NCI-H748 (cell line): ENCODE measurements at regions not wholly inside any gene's neighbourhood (a gene's known extent, or its start where the extent isn't known, plus 50 kb on each side); places are given as distances from the start of the nearest gene placed in this dataset.

Experiments used
- DNase-seq: peaks from one replicate; lab custom pipeline; 2025; ENCODE audit not compliant: unreplicated experiment; lab: John Stamatoyannopoulos, UW

GRCh38 chr10:128487517-128487916 lies 361.3 kb upstream of the MKI67 start:
- no peak for DNase-seq

- DNase-seq, result peak; percentile 38
These were observed 363.4 kb upstream of the MKI67 start for GRCh38 chr10:128489324-128490247.

GRCh38 chr10:128491686-128492085 lies 365.5 kb upstream of the MKI67 start:
- DNase-seq, result no peak

- DNase-seq, result no peak
These were observed 367.6 kb upstream of the MKI67 start for GRCh38 chr10:128493811-128494210.

GRCh38 chr10:128494665-128495064 lies 368.4 kb upstream of the MKI67 start:
- no peak for DNase-seq

DNA sequence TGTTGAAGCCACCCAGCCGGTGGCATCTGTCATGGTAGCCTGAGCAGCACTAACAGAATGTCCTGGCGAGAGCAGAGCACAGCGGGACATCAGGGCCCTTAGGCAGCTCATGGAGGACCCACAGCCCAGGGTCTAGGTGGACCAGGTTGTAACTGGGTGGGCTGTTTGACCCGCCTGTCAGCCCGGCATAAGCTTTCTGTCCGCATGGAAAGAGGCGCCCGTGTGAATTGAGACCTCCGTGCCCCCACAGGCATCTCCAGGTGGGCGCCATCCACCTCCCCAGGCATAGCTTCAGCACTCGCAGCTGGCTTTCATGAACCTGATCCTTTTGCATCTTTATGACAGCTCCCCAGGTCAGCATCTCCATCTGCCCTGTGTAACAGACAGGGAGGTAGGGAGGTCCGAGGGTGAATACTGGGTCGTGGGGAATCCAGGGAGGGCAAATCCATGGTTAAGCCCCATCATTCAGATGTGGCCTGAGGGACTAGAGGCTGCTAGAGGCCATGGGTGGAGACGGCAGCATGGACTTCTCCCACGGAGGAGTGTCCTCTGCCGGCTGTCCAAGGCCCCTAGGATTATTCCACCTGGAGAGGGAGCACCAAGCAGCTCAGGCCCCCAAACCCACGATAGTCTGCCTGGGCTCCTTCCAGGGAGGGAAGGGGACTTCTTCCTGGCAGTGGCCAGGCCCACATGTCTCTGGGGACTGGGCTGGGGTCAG lies 371.6 kb upstream of the MKI67 start:
- no peak for DNase-seq

- no peak for DNase-seq
These were observed 372.1 kb upstream of the MKI67 start for GRCh38 chr10:128498378-128498730.

DNA sequence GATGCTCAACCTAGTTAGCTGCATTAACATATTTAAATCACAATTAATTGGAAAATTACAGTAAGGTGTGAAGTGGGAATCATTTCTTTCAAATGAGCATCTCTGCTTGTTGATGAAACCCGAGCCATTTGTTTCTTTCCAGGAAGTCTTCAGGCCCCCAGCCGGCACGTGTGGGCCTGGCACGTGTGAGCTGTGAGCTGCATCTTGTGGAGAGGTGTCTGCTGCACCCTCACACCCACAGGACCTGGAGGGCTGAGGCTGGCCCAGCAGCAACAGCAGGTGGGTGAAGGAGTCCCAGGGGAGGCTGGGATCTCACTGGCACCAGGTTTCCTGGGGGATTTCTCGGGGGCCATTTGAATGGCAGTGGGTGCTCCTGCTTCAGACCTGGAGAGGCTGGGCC lies 372.5 kb upstream of the MKI67 start:
- DNase-seq, result no peak

DNA sequence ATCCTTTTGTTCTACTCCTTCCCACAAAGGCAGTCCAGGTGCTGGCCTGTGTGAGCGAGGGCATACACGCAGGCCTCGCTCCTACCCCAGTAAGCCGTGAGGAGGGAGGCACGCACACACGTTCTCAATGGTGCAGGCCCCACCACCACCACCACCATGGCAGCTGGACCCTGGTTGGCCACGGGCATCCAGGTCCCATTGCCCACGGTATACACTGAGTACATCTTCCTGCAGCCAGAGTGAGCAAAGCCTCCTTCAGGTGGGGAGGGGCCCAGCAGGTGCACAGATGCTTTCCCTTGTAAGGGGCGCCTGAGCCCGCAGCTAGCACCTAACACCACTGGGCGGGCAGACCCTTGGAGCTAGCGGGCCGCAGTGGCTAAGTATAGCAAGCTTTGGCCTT lies 373.3 kb upstream of the MKI67 start:
- no peak for DNase-seq

- DNase-seq, result no peak
These were observed 373.7 kb upstream of the MKI67 start for GRCh38 chr10:128499956-128500355.

DNA sequence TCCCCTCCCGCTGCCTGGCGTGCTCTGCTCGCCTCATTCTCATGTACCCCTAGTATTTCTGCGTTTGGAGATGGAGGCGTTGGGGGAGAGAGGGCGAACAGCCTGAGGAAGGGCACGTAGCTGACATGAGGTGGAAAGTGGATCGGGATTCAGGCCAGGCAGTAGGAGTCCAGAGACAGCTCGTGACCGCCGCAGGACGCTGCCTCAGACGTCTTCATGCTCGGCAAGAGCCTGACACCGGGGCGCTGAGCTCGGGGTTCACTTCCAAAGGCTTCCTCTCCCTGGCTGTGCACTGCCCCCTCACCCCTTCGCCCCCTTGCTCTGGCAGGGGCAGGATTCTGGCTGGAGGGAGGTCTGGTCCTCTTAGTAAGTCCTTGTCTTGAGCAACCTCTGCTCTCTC lies 374.4 kb upstream of the MKI67 start:
- no peak for DNase-seq

- DNase-seq, result no peak
These were observed 379.1 kb upstream of the MKI67 start for GRCh38 chr10:128505346-128505745.

DNA sequence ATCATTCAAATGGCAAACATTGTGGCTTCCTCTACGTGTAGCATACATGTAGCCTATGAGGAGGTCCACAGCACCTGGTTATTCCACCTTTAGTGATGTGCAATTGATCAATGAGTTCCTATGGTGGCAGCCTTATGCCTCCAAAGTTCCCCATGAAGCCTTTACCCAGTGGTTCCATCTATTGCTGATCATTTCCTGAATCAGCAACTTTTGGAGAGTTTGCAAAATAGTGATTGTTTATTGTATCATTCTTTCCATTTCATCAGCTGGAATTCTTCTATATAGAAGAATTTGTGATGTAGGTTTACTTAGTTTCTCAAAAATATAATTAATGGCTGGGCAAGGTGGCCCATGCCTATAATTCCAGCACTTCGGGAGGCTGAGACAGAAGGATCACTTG lies 380.2 kb upstream of the MKI67 start:
- DNase-seq, result no peak

DNA sequence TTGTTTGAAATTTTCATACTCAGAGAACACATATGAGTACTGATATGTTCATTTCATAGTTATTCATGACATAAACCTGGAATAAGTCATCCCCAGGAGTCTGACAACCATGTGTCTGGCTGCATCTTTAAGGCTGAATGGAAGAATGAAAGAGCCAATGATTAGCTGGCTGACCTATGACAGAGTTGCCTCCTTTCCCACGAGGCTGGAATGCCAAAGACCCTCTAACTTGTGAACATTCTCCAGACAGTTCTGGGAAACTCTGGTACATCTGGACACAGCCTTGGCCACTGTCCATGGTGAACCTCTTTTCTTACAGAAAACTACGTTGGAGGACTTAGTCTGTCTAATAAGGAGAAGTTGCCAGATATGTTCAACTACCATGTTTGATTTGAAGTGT lies 380.8 kb upstream of the MKI67 start:
- DNase-seq, result no peak

DNA sequence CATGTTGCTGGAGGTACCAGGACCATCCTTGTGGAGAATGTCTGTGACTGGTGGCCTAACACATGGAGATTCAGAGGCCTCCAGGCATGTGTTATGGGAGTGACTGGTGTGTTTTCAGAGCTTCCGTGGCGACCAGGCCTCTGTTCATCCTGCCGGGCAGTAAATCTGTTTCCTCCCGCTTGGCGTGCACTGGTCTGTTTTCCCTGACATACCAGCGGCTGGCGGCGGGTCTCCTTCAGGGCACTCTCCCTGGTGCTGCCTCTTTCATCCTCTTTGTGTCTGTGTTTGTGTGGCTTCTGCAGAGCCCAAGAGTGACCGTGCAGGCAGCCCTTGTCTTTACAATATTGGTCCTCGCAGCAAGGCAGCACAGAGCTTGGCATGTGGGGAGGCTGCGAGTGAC lies 385.1 kb upstream of the MKI67 start:
- DNase-seq, result peak; percentile 25

- no peak for DNase-seq
These were observed 386.5 kb upstream of the MKI67 start for GRCh38 chr10:128512767-128513166.

DNA sequence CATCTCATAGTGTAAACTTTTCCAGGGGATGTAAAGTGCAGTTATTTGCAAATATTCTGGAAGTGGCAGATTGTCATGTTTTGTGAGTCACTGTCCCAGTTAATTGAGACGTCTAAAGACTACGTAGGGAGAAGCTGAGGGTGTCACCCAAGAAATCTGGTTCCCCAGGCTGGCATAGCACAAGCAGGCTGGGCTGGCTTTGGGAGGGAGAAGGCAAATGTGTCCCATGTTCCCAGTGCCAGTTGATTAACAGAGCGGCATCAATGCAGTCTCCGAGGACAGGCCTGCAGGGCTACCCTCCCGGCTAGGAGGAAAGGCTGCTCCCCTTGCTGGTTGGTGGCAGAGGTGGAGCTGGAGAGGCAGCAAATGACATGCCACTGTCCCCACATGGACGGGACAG lies 388.3 kb upstream of the MKI67 start:
- DNase-seq, result no peak

DNA sequence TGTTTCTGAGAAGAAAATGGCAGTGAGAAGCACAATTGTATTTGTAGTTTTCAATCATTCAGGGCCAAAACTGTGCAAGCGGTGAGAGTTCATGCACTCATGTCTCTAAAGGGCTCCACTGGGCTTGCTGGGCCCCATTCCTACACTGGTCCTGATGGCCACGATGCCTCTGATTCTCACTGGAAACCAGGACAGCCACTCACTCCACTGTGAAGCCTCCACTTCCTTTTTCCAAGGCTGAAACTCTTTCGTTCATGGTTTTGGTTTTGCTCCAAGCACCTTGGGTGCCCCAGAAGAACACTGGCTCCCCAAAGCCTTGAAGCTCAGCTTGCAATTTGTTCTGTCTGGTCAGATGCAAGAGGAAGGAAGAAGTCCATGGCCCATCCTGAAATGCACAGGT lies 390.0 kb upstream of the MKI67 start:
- no peak for DNase-seq

GRCh38 chr10:128517167-128517566 lies 390.9 kb upstream of the MKI67 start:
- DNase-seq, result no peak

- DNase-seq, result no peak
These were observed 391.8 kb upstream of the MKI67 start for GRCh38 chr10:128518000-128518399.

- no peak for DNase-seq
These were observed 393.4 kb upstream of the MKI67 start for GRCh38 chr10:128519581-128519980.

GRCh38 chr10:128520211-128520815 lies 394.1 kb upstream of the MKI67 start:
- DNase-seq, result no peak
